Suprapubic skin (tissue), 4 donors: ENCODE measurements at regions not wholly inside any gene's neighbourhood (a gene's known extent, or its start where the extent isn't known, plus 50 kb on each side); places are given as distances from the start of the nearest gene placed in this dataset.
"Not testable (repeated sequence)": the region's sequence is repeated elsewhere in the genome, so short reads cannot be mapped to it uniquely, and the experiment has no call there.

Experiments used
- DNase-seq, 2 donors: peaks; one replicate each; pipeline ENCODE4 v3.0.0-alpha.2; 2019; ENCODE audit warnings: low spot score in 2 of 2
- H3K27ac ChIP-seq: fragments of 200-600 bp; sonication (generic); one replicate; pipeline ENCODE4 v1.5.1; 2019
- H3K27me3 ChIP-seq: fragments of 200-600 bp; sonication (generic); one replicate; pipeline ENCODE4 v1.5.1; 2019
- H3K36me3 ChIP-seq: fragments of 200-600 bp; sonication (generic); one replicate; pipeline ENCODE4 v1.5.1; 2019
- H3K4me1 ChIP-seq: fragments of 200-600 bp; sonication (generic); one replicate; pipeline ENCODE4 v1.5.1; 2019
- H3K4me3 ChIP-seq: fragments of 200-600 bp; sonication (generic); one replicate; pipeline ENCODE4 v1.5.1; 2019; ENCODE audit warnings: mild to moderate bottlenecking
- H3K9me3 ChIP-seq: fragments of 200-600 bp; sonication (generic); one replicate; pipeline ENCODE4 v1.5.1; 2019
- CTCF ChIP-seq, 2 donors: fragments of 200-600 bp in 1 of 2; fragments of 450-650 bp in 1 of 2; sonication (generic) in 1 of 2; IDR thresholded peaks; one replicate each; pipeline ENCODE4 v1.5.1; 2016 to 2019; ENCODE audit warnings: antibody characterized with exemption in 2 of 2, mild to moderate bottlenecking in 1 of 2, moderate library complexity in 1 of 2
- EP300 ChIP-seq: sonication (generic); formaldehyde crosslinking; IDR thresholded peaks from one replicate; pipeline ENCODE4 v1.6.1; 2017; ENCODE audit warnings: antibody characterized with exemption
- POLR2A ChIP-seq, 2 donors: fragments of 450-650 bp; IDR thresholded peaks; one replicate each; pipeline ENCODE4 v1.6.1; 2017; ENCODE audit warnings: antibody characterized with exemption in 2 of 2, mild to moderate bottlenecking in 2 of 2, moderate library complexity in 2 of 2
- POLR2AphosphoS5 ChIP-seq, 3 donors: sonication (generic); formaldehyde crosslinking; IDR thresholded peaks; one replicate each; pipeline ENCODE4 v1.6.1; 2017; ENCODE audit warnings: antibody characterized with exemption in 3 of 3
- WGBS: methylation state at CpG from one replicate; pipeline ENCODE4 v1.1.5; 2018; 5-methylcytosine and 5-hydroxymethylcytosine counted together

DNA sequence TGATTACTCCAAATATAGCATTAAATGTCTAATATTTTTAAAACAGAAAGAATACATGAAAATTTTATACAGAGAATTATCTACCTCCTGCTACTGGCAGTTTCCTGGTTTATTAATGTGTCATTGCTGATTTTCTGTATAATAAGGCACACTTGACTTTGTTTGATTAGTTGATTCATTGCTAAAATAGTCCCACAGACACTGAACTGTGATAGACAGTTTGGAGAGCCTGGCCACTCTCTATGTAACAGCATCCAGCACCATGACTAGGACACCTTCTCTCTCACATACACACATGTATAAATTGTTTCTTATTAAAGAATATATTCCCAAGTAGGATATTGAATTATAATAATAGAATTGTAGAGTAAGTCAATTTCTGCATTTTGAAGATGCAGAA, 368.5 kb upstream of the SNX7 start:
- H3K27ac ChIP-seq: no peak overlapping the region
- no peaks in the 10 kb centered on the region for H3K36me3 ChIP-seq
- H3K27me3 ChIP-seq: no peaks in the 10 kb centered on the region
- DNase-seq: no peak
- no peaks in the 10 kb centered on the region for H3K4me1 ChIP-seq
- H3K4me3 ChIP-seq: no peak overlapping the region
- no peak for TF ChIP-seq CTCF (IDR thresholded peaks at IDR 0.05)
- TF ChIP-seq POLR2A (IDR thresholded peaks at IDR 0.05): no peak
- no peak for TF ChIP-seq EP300
- no peak for TF ChIP-seq POLR2AphosphoS5 (IDR thresholded peaks at IDR 0.05)
- no peaks in the 10 kb centered on the region for H3K9me3 ChIP-seq

- 88% methylated on average over 1 of the region's 1 CpG for WGBS
These were observed 368.5 kb upstream of the DPYD start for GRCh38 chr1:98289311-98289710.

DNA sequence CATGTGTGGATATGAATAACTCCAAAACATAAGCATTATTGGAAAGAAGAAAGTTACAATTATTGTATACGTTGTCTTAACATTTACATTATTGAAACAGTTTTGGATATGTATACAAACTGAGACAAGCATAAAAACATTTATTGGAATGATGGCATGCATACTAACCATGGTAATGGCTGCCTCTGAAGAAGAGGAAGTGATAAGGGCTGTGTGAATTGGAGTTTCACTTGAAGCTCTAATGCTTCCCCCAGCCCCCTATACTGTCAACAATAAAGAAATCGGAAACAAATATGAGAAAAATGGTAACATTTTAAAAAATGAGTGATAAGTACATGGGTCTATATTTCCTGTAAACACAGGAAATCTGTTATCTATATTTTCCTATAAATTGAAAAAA, 367.7 kb upstream of the DPYD start:
- no peak for DNase-seq
- H3K4me1 ChIP-seq: no peaks in the 10 kb centered on the region
- no peak overlapping the region for H3K4me3 ChIP-seq
- 96% methylated on average over 2 of the region's 2 CpGs for WGBS
- no peak overlapping the region for H3K27ac ChIP-seq
- H3K9me3 ChIP-seq: no peaks in the 10 kb centered on the region
- TF ChIP-seq CTCF (IDR thresholded peaks at IDR 0.05) (no peak), EP300 (no peak), POLR2A (IDR thresholded peaks at IDR 0.05) (no peak), POLR2AphosphoS5 (IDR thresholded peaks at IDR 0.05) (no peak)
- no peaks in the 10 kb centered on the region for H3K36me3 ChIP-seq
- H3K27me3 ChIP-seq: no peaks in the 10 kb centered on the region

More at GRCh38 chr1:98289311-98289710, 368.5 kb upstream of the DPYD start:
- Histone ChIP-seq H3K9me3 (no peaks in the 10 kb centered on the region), H3K27ac (no peak overlapping the region), H3K27me3 (no peaks in the 10 kb centered on the region), H3K36me3 (no peaks in the 10 kb centered on the region), H3K4me3 (no peak overlapping the region), H3K4me1 (no peaks in the 10 kb centered on the region)
- no peak for DNase-seq
- TF ChIP-seq POLR2A (IDR thresholded peaks at IDR 0.05): no peak
- TF ChIP-seq CTCF (IDR thresholded peaks at IDR 0.05): no peak
- no peak for TF ChIP-seq POLR2AphosphoS5 (IDR thresholded peaks at IDR 0.05)
- no peak for TF ChIP-seq EP300

DNA sequence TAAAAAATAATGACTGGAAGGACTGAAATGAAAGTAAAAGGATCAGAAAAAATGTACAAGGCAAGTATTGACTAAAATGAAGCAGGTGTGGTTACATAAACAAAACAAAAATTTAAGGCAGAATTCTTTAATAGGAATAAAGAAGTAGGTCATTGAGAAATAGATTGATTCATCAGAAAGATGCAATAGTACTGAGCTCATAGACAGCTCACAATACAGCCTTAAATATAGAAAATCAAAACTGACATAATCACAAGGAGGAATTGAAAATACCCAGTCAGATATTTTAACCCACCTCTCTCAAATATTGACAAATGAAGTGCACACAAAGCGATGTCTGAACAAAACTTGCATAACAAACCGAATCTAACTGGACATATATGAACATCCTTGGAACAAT, 366.8 kb upstream of the DPYD start:
- TF ChIP-seq POLR2A (IDR thresholded peaks at IDR 0.05) (no peak), CTCF (IDR thresholded peaks at IDR 0.05) (no peak), POLR2AphosphoS5 (IDR thresholded peaks at IDR 0.05) (no peak), EP300 (no peak)
- Histone ChIP-seq H3K4me3 (no peak overlapping the region), H3K27me3 (no peaks in the 10 kb centered on the region), H3K36me3 (no peaks in the 10 kb centered on the region), H3K4me1 (no peaks in the 10 kb centered on the region), H3K27ac (no peak overlapping the region), H3K9me3 (no peaks in the 10 kb centered on the region)
- 89% methylated on average over 2 of the region's 2 CpGs for WGBS
- no peak for DNase-seq

GRCh38 chr1:98286656-98287055, 365.8 kb upstream of the DPYD start:
- no peak overlapping the region for H3K4me3 ChIP-seq
- DNase-seq: no peak

DNA sequence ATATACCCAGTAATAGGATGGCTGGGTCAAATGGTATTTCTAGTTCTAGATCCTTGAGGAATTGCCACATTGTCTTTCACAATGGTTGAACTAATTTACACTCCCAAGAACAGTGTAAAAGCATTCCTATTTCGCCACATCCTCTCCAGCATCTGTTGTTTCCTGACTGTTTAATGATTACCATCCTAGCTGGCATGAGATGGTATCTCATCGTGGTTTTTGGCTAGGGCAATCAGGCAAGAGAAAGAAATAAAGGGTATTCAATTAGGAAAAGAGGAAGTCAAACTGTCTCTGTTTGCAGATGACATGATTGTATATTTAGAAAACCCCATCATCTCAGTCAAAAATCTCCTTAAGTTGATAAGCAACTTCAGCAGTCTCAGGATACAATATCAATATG, 364.5 kb upstream of the DPYD start:
- H3K27ac ChIP-seq, H3K36me3 ChIP-seq, H3K4me1 ChIP-seq, H3K9me3 ChIP-seq, H3K27me3 ChIP-seq, H3K4me3 ChIP-seq, DNase-seq: not testable (repeated sequence)
- WGBS: 47% methylated on average over 2 of the region's 2 CpGs

More at GRCh38 chr1:98286656-98287055, 365.8 kb upstream of the DPYD start:
- Histone ChIP-seq H3K27ac (no peak overlapping the region), H3K4me1 (no peaks in the 10 kb centered on the region), H3K9me3 (no peaks in the 10 kb centered on the region), H3K27me3 (no peaks in the 10 kb centered on the region), H3K36me3 (no peaks in the 10 kb centered on the region)
- WGBS: 82% methylated on average over 1 of the region's 1 CpG
- TF ChIP-seq CTCF (IDR thresholded peaks at IDR 0.05) (no peak), EP300 (no peak), POLR2A (IDR thresholded peaks at IDR 0.05) (no peak), POLR2AphosphoS5 (IDR thresholded peaks at IDR 0.05) (no peak)
